ENCODE measurements at regions not wholly inside any gene's neighbourhood (a gene's known extent, or its start where the extent isn't known, plus 50 kb on each side); places are given as distances from the start of the nearest gene placed in this dataset.
"Not testable (repeated sequence)": the region's sequence is repeated elsewhere in the genome, so short reads cannot be mapped to it uniquely, and the experiment has no call there.

- DNase-seq (ENCODE audit: low spot score) = no peak
Measured at GRCh38 chr7:25669281-25669781, 441.0 kb upstream of the NPVF start.

- DNase-seq (ENCODE audit: low spot score) = no peak
Measured at GRCh38 chr7:25669961-25670841, 441.9 kb upstream of the NPVF start.

- DNase-seq (ENCODE audit: low spot score) = no peak
Measured at GRCh38 chr7:25671111-25671510, 442.8 kb upstream of the NPVF start.

- no peak for DNase-seq (ENCODE audit: low spot score)
Measured at GRCh38 chr7:25672496-25672895, 444.2 kb upstream of the NPVF start.

GRCh38 chr7:25675789-25676474 is 447.6 kb upstream of the NPVF start:
- no peak for DNase-seq (ENCODE audit: low spot score)

- no peak for DNase-seq (ENCODE audit: low spot score)
Measured at GRCh38 chr7:25677595-25677994, 449.3 kb upstream of the NPVF start.

- no peak for DNase-seq (ENCODE audit: low spot score)
Measured at GRCh38 chr7:25678215-25678614, 449.9 kb upstream of the NPVF start.

GRCh38 chr7:25680636-25681035 is 452.4 kb upstream of the NPVF start:
- DNase-seq (ENCODE audit: low spot score) = no peak

GRCh38 chr7:25684360-25684759 is 456.1 kb upstream of the NPVF start:
- DNase-seq (ENCODE audit: low spot score) = no peak

- no peak for DNase-seq (ENCODE audit: low spot score)
Measured at GRCh38 chr7:25686493-25686892, 458.2 kb upstream of the NPVF start.

GRCh38 chr7:25694211-25694610 is 457.8 kb upstream of the NFE2L3 start:
- no peak for DNase-seq (ENCODE audit: low spot score)

- DNase-seq (ENCODE audit: low spot score) = no peak
Measured at GRCh38 chr7:25694699-25695098, 457.3 kb upstream of the NFE2L3 start.

GRCh38 chr7:25696571-25696970 is 455.4 kb upstream of the NFE2L3 start:
- no peak for DNase-seq (ENCODE audit: low spot score)

- DNase-seq (ENCODE audit: low spot score) = no peak
Measured at GRCh38 chr7:25698451-25699113, 453.4 kb upstream of the NFE2L3 start.

GRCh38 chr7:25700141-25700540 is 451.9 kb upstream of the NFE2L3 start:
- not testable (repeated sequence) for DNase-seq (ENCODE audit: low spot score)

- no peak for DNase-seq (ENCODE audit: low spot score)
Measured at GRCh38 chr7:25704413-25704812, 447.6 kb upstream of the NFE2L3 start.

GRCh38 chr7:25706764-25707163 is 445.2 kb upstream of the NFE2L3 start:
- DNase-seq (ENCODE audit: low spot score) = no peak

- no peak for DNase-seq (ENCODE audit: low spot score)
Measured at GRCh38 chr7:25707768-25708620, 444.0 kb upstream of the NFE2L3 start.

GRCh38 chr7:25710959-25711358 is 441.0 kb upstream of the NFE2L3 start:
- no peak for DNase-seq (ENCODE audit: low spot score)

- DNase-seq (ENCODE audit: low spot score) = no peak
Measured at GRCh38 chr7:25711940-25712339, 440.1 kb upstream of the NFE2L3 start.

GRCh38 chr7:25712500-25712899 is 439.5 kb upstream of the NFE2L3 start:
- peak; percentile 40 for DNase-seq (ENCODE audit: low spot score)

- DNase-seq (ENCODE audit: low spot score) = no peak
Measured at GRCh38 chr7:25714013-25714412, 438.0 kb upstream of the NFE2L3 start.
